ENCODE measurements at regions not wholly inside any gene's neighbourhood (a gene's known extent, or its start where the extent isn't known, plus 50 kb on each side); places are given as distances from the start of the nearest gene placed in this dataset.

DNA sequence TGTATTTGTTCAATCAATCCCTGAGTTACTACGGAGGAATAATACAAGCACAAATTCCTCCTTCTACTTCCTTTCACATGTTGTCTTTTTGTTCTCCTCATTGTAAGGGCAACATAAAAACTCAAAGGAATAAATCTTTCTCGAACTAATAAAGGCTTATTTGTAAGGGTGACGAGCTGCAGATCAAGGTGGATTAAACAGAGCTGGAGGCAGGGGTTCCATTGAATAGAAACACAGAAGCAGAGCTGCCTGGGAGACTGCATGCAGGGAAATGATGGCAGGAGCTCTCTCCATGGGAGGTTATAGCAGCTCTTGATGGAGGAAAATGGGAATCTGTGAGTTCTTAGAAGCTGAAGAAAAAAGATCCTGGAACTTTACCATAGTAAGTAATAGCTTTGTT lies 160.2 kb downstream of the CYYR1 start:
- intact Hi-C loops (cut with DNase I) = no loop called here
- Histone ChIP-seq H3K27ac (no peak overlapping the region), H3K27me3 (no peaks in the 10 kb centered on the region), H3K36me3 (no peaks in the 10 kb centered on the region), H3K4me1 (no peaks in the 10 kb centered on the region), H3K9me3 (no peaks in the 10 kb centered on the region), H3K4me3 (replicated peaks in 1 of 3) (no peak overlapping the region)
- DNase-seq = no peak
- WGBS, 2 donors = 73 to 78% methylated on average over 3 of the region's 3 CpGs
- TF ChIP-seq, protein P1, sequence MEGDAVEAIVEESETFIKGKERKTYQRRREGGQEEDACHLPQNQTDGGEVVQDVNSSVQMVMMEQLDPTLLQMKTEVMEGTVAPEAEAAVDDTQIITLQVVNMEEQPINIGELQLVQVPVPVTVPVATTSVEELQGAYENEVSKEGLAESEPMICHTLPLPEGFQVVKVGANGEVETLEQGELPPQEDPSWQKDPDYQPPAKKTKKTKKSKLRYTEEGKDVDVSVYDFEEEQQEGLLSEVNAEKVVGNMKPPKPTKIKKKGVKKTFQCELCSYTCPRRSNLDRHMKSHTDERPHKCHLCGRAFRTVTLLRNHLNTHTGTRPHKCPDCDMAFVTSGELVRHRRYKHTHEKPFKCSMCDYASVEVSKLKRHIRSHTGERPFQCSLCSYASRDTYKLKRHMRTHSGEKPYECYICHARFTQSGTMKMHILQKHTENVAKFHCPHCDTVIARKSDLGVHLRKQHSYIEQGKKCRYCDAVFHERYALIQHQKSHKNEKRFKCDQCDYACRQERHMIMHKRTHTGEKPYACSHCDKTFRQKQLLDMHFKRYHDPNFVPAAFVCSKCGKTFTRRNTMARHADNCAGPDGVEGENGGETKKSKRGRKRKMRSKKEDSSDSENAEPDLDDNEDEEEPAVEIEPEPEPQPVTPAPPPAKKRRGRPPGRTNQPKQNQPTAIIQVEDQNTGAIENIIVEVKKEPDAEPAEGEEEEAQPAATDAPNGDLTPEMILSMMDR (IDR thresholded peaks at IDR 0.05) = no peak
- no peak for TF ChIP-seq POLR2A (IDR thresholded peaks at IDR 0.05)

DNA sequence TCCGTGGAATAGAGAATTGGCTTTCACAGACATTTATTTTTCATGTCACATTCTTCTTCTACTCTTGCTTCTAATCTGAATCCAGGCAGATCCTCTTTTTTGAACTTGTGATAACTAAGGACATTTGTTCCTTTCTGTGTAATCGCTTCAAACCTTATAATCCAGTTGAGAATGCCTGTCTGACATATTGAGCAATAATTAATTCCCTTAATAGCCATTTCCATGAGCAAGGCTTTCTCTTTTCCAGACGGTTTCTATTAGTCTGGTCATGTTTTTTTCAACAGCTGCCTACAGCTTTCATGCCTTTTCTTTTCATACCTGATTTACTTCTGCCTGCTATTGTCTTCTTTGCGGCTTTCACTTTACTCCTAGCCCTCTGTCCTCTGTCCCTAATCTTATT lies 163.4 kb downstream of the CYYR1 start:
- TF ChIP-seq, protein P1 (IDR thresholded peaks at IDR 0.05) = no peak
- no peak for TF ChIP-seq POLR2A (IDR thresholded peaks at IDR 0.05)
- intact Hi-C loops (cut with DNase I) = no loop called here
- Histone ChIP-seq H3K27ac (no peak overlapping the region), H3K4me3 (replicated peaks in 1 of 3) (no peak overlapping the region), H3K9me3 (no peaks in the 10 kb centered on the region), H3K4me1 (no peaks in the 10 kb centered on the region), H3K27me3 (no peaks in the 10 kb centered on the region), H3K36me3 (no peaks in the 10 kb centered on the region)
- 77 to 81% methylated on average over 4 of the region's 4 CpGs for WGBS, 2 donors
- DNase-seq = no peak

DNA sequence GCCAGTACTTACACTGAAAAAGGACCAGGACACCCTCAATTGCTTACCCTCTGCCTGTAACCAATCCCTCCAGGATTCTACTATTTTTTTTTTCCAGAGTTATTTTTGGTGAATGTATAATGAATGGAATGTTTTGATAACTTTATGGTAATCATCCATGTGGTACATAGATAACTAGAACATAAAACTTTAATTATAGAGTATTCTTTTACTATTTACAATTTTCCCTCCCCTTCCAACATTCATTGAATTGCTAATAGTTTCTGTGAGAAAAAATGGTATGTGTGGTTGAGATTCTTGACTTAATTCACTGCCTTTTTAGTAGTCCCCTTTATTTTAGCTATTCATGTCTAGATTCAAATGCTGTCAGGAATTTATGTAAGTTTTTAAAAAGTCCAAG lies 164.6 kb downstream of the CYYR1 start:
- Histone ChIP-seq H3K36me3 (no peaks in the 10 kb centered on the region), H3K27me3 (no peaks in the 10 kb centered on the region), H3K27ac (no peak overlapping the region), H3K4me3 (replicated peaks in 1 of 3) (no peak overlapping the region), H3K4me1 (no peaks in the 10 kb centered on the region), H3K9me3 (no peaks in the 10 kb centered on the region)
- intact Hi-C loops (cut with DNase I) = no loop called here
- TF ChIP-seq, protein P1 (IDR thresholded peaks at IDR 0.05) = no peak
- no peak for TF ChIP-seq POLR2A (IDR thresholded peaks at IDR 0.05)
- DNase-seq = no peak

DNA sequence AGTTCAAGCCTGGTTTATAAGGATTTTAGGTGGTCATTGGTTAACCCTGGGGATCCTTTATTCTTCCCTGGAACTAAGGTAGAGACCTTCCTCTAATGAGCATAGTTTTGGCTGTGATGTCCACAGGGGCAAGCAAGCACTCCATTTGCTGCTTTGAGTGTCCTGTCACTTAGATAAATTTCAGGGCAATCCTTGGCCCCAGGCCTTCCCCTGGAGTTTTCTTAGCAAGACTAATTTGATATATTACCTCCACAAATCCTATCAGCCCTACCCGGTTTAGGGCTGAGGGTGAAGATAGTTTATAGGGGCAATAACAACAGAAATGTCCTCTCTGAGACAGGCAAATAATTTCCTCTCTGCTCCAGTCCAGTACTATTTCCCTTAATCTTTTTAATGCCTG lies 166.6 kb downstream of the CYYR1 start:
- no peaks in the 10 kb centered on the region for H3K4me1 ChIP-seq
- WGBS, 2 donors = 19 to 36% methylated on average over 1 of the region's 1 CpG
- TF ChIP-seq, protein P1 (IDR thresholded peaks at IDR 0.05) = no peak
- no peak for TF ChIP-seq POLR2A (IDR thresholded peaks at IDR 0.05)
- no peaks in the 10 kb centered on the region for H3K9me3 ChIP-seq
- no peak overlapping the region for H3K27ac ChIP-seq
- intact Hi-C loops (cut with DNase I) = no loop called here
- no peak overlapping the region for H3K4me3 ChIP-seq (replicated peaks in 1 of 3)
- H3K36me3 ChIP-seq = no peaks in the 10 kb centered on the region
- H3K27me3 ChIP-seq = no peaks in the 10 kb centered on the region
- DNase-seq = no peak

DNA sequence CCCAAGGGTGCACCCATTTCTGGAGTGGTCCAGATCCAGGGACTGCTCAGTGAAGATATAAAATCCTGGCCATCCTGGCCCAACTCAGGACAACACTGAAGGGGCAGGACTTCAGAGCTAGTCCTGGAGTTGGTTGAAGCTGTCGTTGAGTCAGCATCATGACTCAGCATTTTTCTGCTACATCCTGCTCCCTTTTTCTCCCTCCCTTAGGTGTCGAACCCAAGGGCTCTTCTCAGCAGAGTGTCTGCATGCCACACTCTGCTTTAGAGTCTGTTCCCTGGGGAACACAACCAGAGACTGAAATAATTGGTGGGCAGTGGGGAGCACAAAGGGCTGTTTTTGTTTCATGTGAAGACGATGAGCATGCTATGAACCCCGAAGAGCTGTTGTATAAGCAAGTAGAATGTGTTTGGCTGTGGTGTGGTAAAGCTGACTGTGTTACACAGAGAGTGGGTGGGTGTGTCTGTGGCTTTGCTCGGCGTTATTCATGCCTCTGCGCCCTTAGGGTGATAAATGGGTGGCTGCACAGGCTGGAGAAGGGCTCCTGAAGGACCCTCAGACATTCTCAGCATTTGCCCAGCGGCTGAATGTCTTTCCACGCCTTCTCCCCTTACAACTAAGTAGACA lies 167.2 kb downstream of the CYYR1 start:
- 32 to 39% methylated on average over 9 of the region's 9 CpGs for WGBS, 2 donors
- peak; percentile 7 to 21 for DNase-seq
- H3K27me3 ChIP-seq = no peaks in the 10 kb centered on the region
- intact Hi-C loops (cut with DNase I) = no loop called here
- H3K4me1 ChIP-seq = no peaks in the 10 kb centered on the region
- no peaks in the 10 kb centered on the region for H3K36me3 ChIP-seq
- no peak overlapping the region for H3K4me3 ChIP-seq (replicated peaks in 1 of 3)
- TF ChIP-seq, protein P1 (IDR thresholded peaks at IDR 0.05) = no peak
- TF ChIP-seq POLR2A (IDR thresholded peaks at IDR 0.05) = no peak
- no peaks in the 10 kb centered on the region for H3K9me3 ChIP-seq
- no peak overlapping the region for H3K27ac ChIP-seq
